ENCODE measurements at regions not wholly inside any gene's neighbourhood (a gene's known extent, or its start where the extent isn't known, plus 50 kb on each side); places are given as distances from the start of the nearest gene placed in this dataset.

DNA sequence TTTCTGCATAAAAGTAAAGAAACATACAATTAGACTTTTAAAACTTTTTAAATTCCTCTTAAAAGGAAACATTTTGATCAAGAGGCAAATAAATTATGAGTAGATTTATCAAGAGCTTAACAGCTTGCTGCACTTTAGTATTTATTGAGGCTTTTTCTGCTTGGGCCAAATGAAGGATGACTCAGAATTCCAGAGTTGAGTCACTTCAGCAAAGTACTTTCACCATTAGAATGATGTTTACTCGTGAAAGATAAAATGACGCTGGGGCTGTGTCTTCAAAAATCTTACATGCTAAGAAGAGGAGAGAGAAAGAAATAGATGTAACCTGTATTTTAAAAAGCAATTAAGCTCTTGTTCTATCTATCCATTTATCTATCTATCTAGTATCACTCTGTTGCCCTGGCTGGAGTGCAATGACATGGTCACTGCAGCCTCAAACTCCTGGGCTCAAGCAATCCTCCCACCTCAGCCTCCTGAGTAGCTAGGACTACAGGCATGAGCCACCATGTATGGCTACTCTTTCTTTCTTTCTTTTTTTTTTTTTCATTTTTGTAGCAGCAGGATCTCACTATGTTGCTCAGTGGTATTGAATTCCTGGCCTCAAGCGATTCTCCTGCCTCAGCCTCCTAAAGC is 75.3 kb upstream of the RIOK3 start:
- no peaks in the 10 kb centered on the region for H3K27me3 Mint-ChIP-seq
- TF ChIP-seq CTCF (IDR thresholded peaks at IDR 0.05; ENCODE audit: unreplicated experiment): no peak
- DNase-seq (ENCODE audit: low spot score, unreplicated experiment): no peak
- no peaks in the 10 kb centered on the region for H3K9me3 Mint-ChIP-seq (ENCODE audit: low read depth)
- H3K4me3 Mint-ChIP-seq (ENCODE audit: low read depth): no peak overlapping the region
- H3K27ac Mint-ChIP-seq: no peak overlapping the region
- peaks cover 2% of the 10 kb centered on the region for H3K4me1 Mint-ChIP-seq (ENCODE audit: low read depth)
- no peaks in the 10 kb centered on the region for H3K36me3 Mint-ChIP-seq (ENCODE audit: insufficient read depth)

- Mint-ChIP-seq H3K27ac (no peak overlapping the region), H3K4me1 (ENCODE audit: low read depth) (peaks cover 2% of the 10 kb centered on the region), H3K9me3 (ENCODE audit: low read depth) (no peaks in the 10 kb centered on the region), H3K4me3 (ENCODE audit: low read depth) (no peak overlapping the region), H3K36me3 (ENCODE audit: insufficient read depth) (no peaks in the 10 kb centered on the region), H3K27me3 (no peaks in the 10 kb centered on the region)
- DNase-seq (ENCODE audit: low spot score, unreplicated experiment): no peak
- TF ChIP-seq CTCF (IDR thresholded peaks at IDR 0.05; ENCODE audit: unreplicated experiment): no peak
Measured at GRCh38 chr18:23378302-23378686, 74.8 kb upstream of the RIOK3 start.

DNA sequence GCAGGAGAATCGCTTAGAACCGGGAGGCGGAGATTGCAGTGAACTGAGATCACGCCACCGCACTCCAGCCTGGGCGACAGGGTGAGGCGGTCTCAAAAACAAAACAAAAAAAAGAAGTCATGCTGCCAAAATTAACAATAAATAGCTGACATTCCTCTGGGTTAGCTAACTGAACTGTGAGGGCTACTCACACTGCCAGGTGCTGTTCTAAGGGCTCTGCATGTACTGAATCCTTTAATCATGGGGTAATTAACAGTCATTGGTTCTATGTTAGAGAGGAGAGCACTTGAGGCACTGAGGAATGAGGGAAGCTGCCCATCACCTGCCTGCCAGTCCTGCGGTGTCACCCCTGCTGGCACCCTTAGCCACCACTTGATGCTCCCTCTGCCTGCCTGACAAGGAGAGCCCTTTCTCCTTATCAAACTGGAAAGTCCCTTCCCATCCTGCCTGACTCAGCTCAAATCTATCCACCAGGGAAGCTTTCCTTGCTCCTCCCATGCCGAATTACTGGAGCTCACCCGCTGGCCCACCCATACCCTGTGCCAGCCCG is 73.0 kb upstream of the RIOK3 start:
- no peak for TF ChIP-seq CTCF (IDR thresholded peaks at IDR 0.05; ENCODE audit: unreplicated experiment)
- Mint-ChIP-seq H3K4me1 (ENCODE audit: low read depth) (peaks cover 2% of the 10 kb centered on the region), H3K27me3 (no peaks in the 10 kb centered on the region), H3K27ac (no peak overlapping the region), H3K9me3 (ENCODE audit: low read depth) (no peaks in the 10 kb centered on the region), H3K4me3 (ENCODE audit: low read depth) (no peak overlapping the region), H3K36me3 (ENCODE audit: insufficient read depth) (peaks cover 3% of the 10 kb centered on the region)
- DNase-seq (ENCODE audit: low spot score, unreplicated experiment): no peak

- TF ChIP-seq CTCF (IDR thresholded peaks at IDR 0.05; ENCODE audit: unreplicated experiment): no peak
- Mint-ChIP-seq H3K27ac (no peak overlapping the region), H3K9me3 (ENCODE audit: low read depth) (no peaks in the 10 kb centered on the region), H3K36me3 (ENCODE audit: insufficient read depth) (peaks cover 3% of the 10 kb centered on the region), H3K27me3 (no peaks in the 10 kb centered on the region), H3K4me3 (ENCODE audit: low read depth) (no peak overlapping the region), H3K4me1 (ENCODE audit: low read depth) (peaks cover 6% of the 10 kb centered on the region)
- no peak for DNase-seq (ENCODE audit: low spot score, unreplicated experiment)
Measured at GRCh38 chr18:23380817-23381216, 72.3 kb upstream of the RIOK3 start.

- Mint-ChIP-seq H3K27ac (no peak overlapping the region), H3K36me3 (ENCODE audit: insufficient read depth) (peaks cover 3% of the 10 kb centered on the region), H3K4me3 (ENCODE audit: low read depth) (no peak overlapping the region), H3K4me1 (ENCODE audit: low read depth) (peaks cover 6% of the 10 kb centered on the region), H3K9me3 (ENCODE audit: low read depth) (no peaks in the 10 kb centered on the region), H3K27me3 (no peaks in the 10 kb centered on the region)
- TF ChIP-seq CTCF (IDR thresholded peaks at IDR 0.05; ENCODE audit: unreplicated experiment): no peak
- no peak for DNase-seq (ENCODE audit: low spot score, unreplicated experiment)
Measured at GRCh38 chr18:23383494-23383893, 69.6 kb upstream of the RIOK3 start.

Measured in progenitor cell of endocrine pancreas (in vitro differentiated cells).